DMS53 treated with DMSO at 0.1 percent for 48 hours (cell line): ENCODE measurements at regions not wholly inside any gene's neighbourhood (a gene's known extent, or its start where the extent isn't known, plus 50 kb on each side); places are given as distances from the start of the nearest gene placed in this dataset.

ENCODE experiments used
- DNase-seq: peaks from one replicate; lab custom pipeline; 2025; ENCODE audit not compliant: unreplicated experiment; lab: John Stamatoyannopoulos, UW

DNA sequence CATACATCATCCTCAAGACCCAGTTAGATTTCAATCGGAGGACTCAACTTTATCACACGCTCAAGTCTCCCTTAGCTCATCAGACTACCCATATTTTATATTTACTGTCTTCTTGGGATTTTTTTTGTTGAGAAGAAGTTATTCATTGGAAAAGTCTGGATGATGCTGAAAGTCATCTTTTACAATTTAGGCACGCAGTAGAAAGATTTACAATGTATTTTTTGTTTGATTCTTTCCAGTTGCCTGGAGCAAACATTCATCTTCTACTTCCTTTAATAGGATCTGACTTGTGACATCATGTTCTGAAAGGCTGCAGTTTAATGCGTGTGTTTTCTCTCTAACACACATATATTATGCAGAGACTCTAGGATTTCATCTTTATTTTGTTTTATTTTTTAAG lies 235.7 kb downstream of the DOK5 start:
- no peak for DNase-seq

DNA sequence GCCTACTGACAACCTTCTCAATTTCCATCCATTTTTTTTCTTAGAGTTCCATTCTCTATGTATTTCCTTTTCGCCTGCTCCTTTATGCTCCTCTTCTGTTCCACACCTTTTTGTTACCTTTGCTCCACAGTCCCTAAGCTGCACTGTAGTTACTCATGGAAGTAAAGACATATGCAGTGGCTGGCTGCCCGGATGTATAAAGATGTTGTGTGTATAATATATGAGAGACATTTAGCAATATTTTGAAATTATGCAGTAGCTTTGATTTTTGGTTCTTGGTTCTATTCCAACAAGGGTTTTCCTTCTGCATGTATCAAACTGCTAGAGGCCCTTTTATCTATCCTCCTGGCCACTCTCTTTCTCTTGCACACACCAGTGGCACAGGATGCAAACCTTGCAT lies 234.9 kb downstream of the DOK5 start:
- no peak for DNase-seq

DNA sequence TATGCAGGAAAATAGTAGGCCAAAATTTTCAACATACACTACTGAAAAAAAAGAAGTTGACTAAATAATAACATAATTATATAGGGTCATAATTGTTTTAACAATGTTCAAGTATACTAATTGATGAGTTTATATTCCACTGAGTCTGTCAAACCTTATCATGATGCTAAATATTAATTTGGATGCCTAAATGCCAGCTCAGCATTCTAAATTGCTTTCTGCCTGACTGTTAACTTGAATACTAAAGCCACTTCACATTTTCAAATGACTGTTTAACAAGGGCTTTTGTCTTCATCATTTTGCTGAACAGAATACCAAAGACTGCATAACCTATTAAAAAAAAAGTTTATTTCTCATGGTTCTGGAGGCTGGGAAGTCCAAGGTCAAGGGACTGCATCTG lies 232.8 kb downstream of the DOK5 start:
- DNase-seq: no peak

DNA sequence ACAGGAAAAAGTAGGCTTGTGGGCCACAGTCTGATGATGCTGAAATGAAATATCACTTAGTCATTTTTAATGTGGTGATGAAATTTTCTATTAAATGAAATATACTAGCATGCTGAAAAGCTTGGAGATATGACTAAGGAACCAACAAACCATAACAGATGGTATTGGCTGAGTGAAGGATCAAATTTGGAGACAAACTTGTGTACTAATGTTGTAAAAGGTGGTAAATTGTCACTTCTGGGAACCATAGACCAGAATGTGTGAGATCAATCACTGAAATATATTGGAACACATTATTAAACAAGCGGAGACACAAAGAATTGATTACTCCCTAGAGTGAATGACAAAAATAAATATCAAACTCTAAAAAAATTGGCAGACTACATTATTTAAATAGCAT lies 232.4 kb downstream of the DOK5 start:
- DNase-seq: no peak

DNA sequence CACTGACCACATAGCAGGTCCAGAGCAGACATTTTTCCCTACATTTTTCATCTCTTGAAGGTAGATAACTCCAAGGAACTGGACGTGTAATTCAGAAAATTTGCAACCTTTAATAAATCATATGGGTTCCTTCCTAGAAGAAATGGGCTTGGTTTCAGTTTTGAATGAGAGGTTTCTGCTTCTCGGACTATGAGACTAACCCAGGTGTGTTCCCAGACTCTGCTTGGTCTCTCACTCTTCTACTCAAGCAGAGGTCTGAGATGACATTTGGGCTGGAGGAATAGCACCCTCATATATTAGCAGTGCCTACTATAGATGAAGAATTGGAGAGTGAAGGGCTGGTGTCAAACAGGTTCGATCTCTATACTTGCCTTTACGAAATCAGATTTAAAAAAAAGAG lies 231.2 kb downstream of the DOK5 start:
- DNase-seq: no peak

DNA sequence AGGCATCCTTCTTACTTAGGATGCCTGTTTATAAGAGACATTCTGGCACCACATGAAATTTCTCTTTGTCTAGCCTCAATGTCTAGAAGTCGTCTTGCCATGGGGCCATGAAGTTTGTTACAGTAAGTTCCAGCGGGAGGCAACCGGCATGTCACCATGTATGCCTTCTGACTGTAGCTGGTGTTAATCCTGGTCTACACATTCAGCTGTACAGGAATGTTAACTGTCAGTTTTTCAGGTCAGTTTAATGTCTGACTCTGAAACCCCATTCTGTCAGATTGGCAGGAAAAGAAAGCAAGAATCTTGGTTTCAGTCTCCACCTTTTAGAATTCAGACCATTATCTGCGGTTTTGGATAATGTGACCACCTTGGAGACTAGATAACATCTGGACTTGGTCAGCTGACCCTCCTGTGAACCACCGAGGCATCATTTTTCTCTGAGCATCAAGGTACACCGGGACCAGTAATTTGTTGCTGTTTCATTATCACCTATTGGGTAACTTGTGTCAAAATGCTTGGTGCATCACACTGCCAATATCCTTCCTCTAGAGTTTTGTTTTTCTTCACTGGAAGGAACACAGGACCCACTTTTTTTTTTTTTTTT lies 228.7 kb downstream of the DOK5 start:
- no peak for DNase-seq
